ENCODE measurements at regions not wholly inside any gene's neighbourhood (a gene's known extent, or its start where the extent isn't known, plus 50 kb on each side); places are given as distances from the start of the nearest gene placed in this dataset.

GRCh38 chr4:1462009-1462767 lies 55.9 kb upstream of the NKX1-1 start:
- ATAC-seq (ENCODE audit: insufficient read depth, low read depth) = no peak
- no peak overlapping the region for H3K4me2 ChIP-seq (ENCODE audit: insufficient read depth, low read length)
- H3K79me2 ChIP-seq (ENCODE audit: insufficient read depth, low read length) = no peaks in the 10 kb centered on the region

GRCh38 chr4:1460967-1461868 lies 55.0 kb upstream of the NKX1-1 start:
- DNase-seq (no peak), ATAC-seq (ENCODE audit: insufficient read depth, low read depth) (no peak)
- Histone ChIP-seq H3K9ac (ENCODE audit: low read depth, low read length) (no peak overlapping the region), H3K27me3 (ENCODE audit: insufficient read depth, low read length, poor library complexity) (peaks cover 7% of the 10 kb centered on the region), H3K36me3 (ENCODE audit: insufficient read depth, low read length) (no peaks in the 10 kb centered on the region), H3K27ac (ENCODE audit: low read length) (no peak overlapping the region), H3K4me1 (ENCODE audit: insufficient read depth, low read length) (no peaks in the 10 kb centered on the region), H2AFZ (ENCODE audit: low read depth, low read length) (no peak overlapping the region), H3K9me3 (ENCODE audit: insufficient read depth, low read length, severe bottlenecking) (no peaks in the 10 kb centered on the region), H3K4me3 (ENCODE audit: low read depth in 1 of 2, low read length in 2 of 2) (no peak overlapping the region), H3K79me2 (ENCODE audit: insufficient read depth, low read length) (no peaks in the 10 kb centered on the region), H3K4me2 (ENCODE audit: insufficient read depth, low read length) (no peak overlapping the region), H4K20me1 (ENCODE audit: insufficient read depth, low read length) (peaks cover 6% of the 10 kb centered on the region; the same call in 1 of the 2 replicates)
- TF ChIP-seq CTCF (IDR thresholded peaks at IDR 0.05; ENCODE audit: borderline replicate concordance, extremely low read depth, low read length, poor library complexity, severe bottlenecking) (no peak), EZH2 (IDR thresholded peaks at IDR 0.05; ENCODE audit: borderline replicate concordance, low read depth, low read length, severe bottlenecking) (no peak)

More at GRCh38 chr4:1462009-1462767, 55.9 kb upstream of the NKX1-1 start:
- H3K9me3 ChIP-seq (ENCODE audit: insufficient read depth, low read length, severe bottlenecking) = no peaks in the 10 kb centered on the region
- H3K9ac ChIP-seq (ENCODE audit: low read depth, low read length) = no peak overlapping the region
- DNase-seq = no peak
- no peak for TF ChIP-seq EZH2 (IDR thresholded peaks at IDR 0.05; ENCODE audit: borderline replicate concordance, low read depth, low read length, severe bottlenecking)
- no peak for TF ChIP-seq CTCF (IDR thresholded peaks at IDR 0.05; ENCODE audit: borderline replicate concordance, extremely low read depth, low read length, poor library complexity, severe bottlenecking)
- H3K4me1 ChIP-seq (ENCODE audit: insufficient read depth, low read length) = no peaks in the 10 kb centered on the region
- no peaks in the 10 kb centered on the region for H3K36me3 ChIP-seq (ENCODE audit: insufficient read depth, low read length)
- no peak overlapping the region for H2AFZ ChIP-seq (ENCODE audit: low read depth, low read length)
- no peak overlapping the region for H3K27ac ChIP-seq (ENCODE audit: low read length)
- peaks cover 7% of the 10 kb centered on the region for H3K27me3 ChIP-seq (ENCODE audit: insufficient read depth, low read length, poor library complexity)
- H3K4me3 ChIP-seq (ENCODE audit: low read depth in 1 of 2, low read length in 2 of 2) = no peak overlapping the region
- H4K20me1 ChIP-seq (ENCODE audit: insufficient read depth, low read length) = peaks cover 6% of the 10 kb centered on the region; the same call in 1 of the 2 replicates

- H3K4me2 ChIP-seq (ENCODE audit: insufficient read depth, low read length) = no peak overlapping the region
- DNase-seq (no peak), ATAC-seq (ENCODE audit: insufficient read depth, low read depth) (no peak)
- H3K79me2 ChIP-seq (ENCODE audit: insufficient read depth, low read length) = no peaks in the 10 kb centered on the region
- H3K4me1 ChIP-seq (ENCODE audit: insufficient read depth, low read length) = no peaks in the 10 kb centered on the region
- H3K9ac ChIP-seq (ENCODE audit: low read depth, low read length) = no peak overlapping the region
- no peak overlapping the region for H3K4me3 ChIP-seq (ENCODE audit: low read depth in 1 of 2, low read length in 2 of 2)
- no peaks in the 10 kb centered on the region for H3K36me3 ChIP-seq (ENCODE audit: insufficient read depth, low read length)
- no peaks in the 10 kb centered on the region for H3K9me3 ChIP-seq (ENCODE audit: insufficient read depth, low read length, severe bottlenecking)
- no peak overlapping the region for H2AFZ ChIP-seq (ENCODE audit: low read depth, low read length)
- H4K20me1 ChIP-seq (ENCODE audit: insufficient read depth, low read length) = peaks cover 6% of the 10 kb centered on the region; the same call in 1 of the 2 replicates
- peaks cover 7% of the 10 kb centered on the region for H3K27me3 ChIP-seq (ENCODE audit: insufficient read depth, low read length, poor library complexity)
- no peak for TF ChIP-seq EZH2 (IDR thresholded peaks at IDR 0.05; ENCODE audit: borderline replicate concordance, low read depth, low read length, severe bottlenecking)
- no peak overlapping the region for H3K27ac ChIP-seq (ENCODE audit: low read length)
These were observed 53.7 kb upstream of the NKX1-1 start for GRCh38 chr4:1459722-1460511.
